WI38 (cell line): ENCODE measurements at regions not wholly inside any gene's neighbourhood (a gene's known extent, or its start where the extent isn't known, plus 50 kb on each side); places are given as distances from the start of the nearest gene placed in this dataset.

Experiments used
- H3K4me3 ChIP-seq: 2 replicates; pipeline ENCODE4 v1.5.1; 2011; ENCODE audit warnings: low read depth, mild to moderate bottlenecking, control low read depth, low read length
- TF ChIP-seq, protein P1 (sequence below): IDR thresholded peaks from 2 replicates; pipeline ENCODE4 v1.5.1; 2012; ENCODE audit warnings: low read depth, mild to moderate bottlenecking, control low read depth, low read length

DNA sequence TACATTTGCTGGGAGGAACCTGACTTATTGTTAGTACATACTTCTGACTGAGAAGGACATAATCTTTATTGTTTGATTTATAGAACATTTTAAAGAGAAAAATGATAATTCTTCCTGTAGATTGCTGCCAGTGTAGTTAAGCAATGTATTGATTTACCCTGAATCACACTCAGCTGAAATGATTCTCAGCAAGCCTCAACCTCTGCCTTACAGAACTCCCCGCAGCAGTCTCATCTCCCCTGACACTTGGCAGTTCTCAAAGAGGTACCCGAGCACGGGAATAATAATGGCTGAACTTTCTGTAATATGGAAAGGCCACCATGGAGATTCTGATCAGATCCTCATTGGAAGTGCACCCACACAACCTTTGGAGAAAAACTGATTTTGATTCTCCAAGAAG, 74.9 kb upstream of the RFX3 start:
- TF ChIP-seq, protein P1, sequence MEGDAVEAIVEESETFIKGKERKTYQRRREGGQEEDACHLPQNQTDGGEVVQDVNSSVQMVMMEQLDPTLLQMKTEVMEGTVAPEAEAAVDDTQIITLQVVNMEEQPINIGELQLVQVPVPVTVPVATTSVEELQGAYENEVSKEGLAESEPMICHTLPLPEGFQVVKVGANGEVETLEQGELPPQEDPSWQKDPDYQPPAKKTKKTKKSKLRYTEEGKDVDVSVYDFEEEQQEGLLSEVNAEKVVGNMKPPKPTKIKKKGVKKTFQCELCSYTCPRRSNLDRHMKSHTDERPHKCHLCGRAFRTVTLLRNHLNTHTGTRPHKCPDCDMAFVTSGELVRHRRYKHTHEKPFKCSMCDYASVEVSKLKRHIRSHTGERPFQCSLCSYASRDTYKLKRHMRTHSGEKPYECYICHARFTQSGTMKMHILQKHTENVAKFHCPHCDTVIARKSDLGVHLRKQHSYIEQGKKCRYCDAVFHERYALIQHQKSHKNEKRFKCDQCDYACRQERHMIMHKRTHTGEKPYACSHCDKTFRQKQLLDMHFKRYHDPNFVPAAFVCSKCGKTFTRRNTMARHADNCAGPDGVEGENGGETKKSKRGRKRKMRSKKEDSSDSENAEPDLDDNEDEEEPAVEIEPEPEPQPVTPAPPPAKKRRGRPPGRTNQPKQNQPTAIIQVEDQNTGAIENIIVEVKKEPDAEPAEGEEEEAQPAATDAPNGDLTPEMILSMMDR, result no peak
- H3K4me3 ChIP-seq, result no peak overlapping the region

DNA sequence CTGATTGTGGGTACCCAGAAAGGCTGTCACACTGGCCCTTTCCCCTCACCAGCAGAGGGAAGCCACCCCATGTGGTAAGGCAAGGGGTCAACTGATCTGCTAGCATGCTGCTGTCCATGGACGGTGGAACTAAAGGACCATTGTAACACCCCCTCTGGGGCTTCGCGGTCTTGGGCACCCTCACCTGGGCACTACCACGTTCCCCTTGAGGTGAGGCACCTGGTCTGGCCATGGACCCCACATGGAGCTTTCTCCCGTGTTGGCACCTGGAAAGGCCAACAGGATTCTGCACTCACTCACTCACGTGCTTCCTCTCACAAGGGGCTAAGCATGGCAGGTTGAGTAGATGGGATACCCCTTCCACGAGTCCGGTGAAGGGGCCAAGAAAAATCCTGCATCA, 72.0 kb upstream of the RFX3 start:
- no peak overlapping the region for H3K4me3 ChIP-seq
- TF ChIP-seq, protein P1, result no peak

DNA sequence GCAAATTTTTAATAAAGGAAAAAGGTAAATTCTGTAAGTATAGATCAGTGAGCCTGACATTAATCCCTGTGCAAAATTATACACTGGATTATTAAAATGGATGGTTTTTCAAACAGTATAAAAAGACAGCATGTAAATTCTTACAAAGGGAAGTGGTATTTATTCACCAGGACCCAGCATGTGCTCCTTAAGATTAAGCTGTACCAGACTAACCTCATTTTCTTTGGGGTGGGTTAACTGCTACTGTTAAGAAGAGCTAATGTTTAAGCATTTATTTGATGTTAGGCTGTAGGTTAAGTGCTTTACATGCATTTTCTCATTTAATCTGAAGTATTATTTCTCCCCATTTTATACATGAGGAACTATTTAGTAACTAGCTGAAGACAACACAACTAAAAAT, 60.3 kb upstream of the RFX3 start:
- H3K4me3 ChIP-seq, result no peak overlapping the region
- TF ChIP-seq, protein P1, result no peak

DNA sequence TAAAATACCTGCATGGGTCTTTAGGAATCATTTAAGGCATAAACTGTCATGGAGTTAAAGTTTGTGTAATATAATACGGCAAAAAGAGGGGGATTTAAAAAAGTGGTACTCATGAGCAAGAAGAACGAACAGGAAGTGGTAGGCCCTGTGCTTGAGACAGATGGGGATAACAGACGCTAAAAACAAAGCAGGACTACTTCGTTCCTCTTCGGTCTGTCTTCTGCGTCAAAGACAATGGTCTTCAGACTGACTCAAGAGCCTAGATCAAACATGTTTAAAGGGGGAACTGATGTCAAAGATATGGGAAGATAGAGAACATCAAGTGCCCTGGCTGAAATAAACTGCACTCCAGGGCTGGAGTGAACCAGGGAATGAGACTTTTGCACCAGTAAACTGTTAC, 59.8 kb upstream of the RFX3 start:
- TF ChIP-seq, protein P1, result no peak
- H3K4me3 ChIP-seq, result no peak overlapping the region

DNA sequence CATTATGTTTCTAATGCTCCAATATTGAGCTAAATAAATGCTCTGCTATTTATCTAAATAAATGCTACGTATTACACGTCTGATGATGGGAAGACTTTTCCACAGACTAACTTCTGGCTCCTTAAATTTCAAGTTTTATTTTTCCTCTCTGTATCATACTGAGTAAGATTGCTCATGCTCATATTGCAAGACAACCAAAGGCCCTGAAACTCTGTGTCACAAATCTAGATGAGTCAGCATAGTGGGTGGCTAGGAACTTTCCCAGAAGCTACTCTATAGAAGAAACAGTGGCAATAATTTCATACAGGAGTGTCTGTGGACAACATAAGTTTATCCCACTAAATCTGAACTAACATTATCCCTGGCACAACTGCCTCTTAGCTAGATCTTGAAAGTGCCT, 53.0 kb upstream of the RFX3 start:
- no peak overlapping the region for H3K4me3 ChIP-seq
- TF ChIP-seq, protein P1, result no peak

DNA sequence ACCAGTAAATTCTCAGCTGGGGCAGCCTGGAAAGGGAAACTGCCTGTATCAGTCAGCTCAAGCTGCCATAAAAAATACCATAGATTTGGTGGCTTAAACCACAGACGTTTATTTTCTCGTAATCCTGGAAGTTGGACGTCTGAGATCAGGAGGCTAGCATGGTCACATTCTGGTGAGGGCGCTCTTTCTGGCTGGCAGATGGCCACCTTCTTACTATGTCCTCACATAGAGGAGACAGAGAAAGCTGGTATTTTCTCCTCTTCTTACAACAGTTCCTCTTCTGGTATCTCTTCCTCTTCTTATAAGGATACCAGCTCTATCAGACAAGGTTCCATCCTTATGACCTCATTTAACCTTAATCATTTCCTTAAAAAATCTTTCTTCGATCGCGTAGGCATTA, 50.5 kb upstream of the RFX3 start:
- no peak overlapping the region for H3K4me3 ChIP-seq
- TF ChIP-seq, protein P1, result no peak

DNA sequence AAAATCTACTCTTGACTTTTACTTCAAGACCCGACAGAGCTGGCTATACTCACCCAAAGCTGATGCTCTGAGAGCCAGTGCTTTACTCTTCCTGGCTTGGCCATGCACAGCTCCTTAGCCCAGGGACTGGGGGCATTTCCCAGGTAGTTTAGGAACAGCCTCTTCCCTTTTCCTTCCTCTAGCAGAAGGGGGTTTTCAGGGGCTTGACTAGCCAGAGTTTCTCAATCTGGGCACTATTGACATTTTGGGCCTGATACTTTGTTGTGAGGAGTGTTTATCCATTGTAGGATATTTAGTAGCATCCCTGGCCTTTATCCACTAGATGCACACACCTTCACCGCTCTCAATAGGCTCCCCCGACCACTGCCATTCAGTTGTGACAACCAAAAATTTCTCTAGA, 50.0 kb upstream of the RFX3 start:
- no peak overlapping the region for H3K4me3 ChIP-seq
- TF ChIP-seq, protein P1, result no peak
